Hepatocyte (in vitro differentiated cells): ENCODE measurements at regions not wholly inside any gene's neighbourhood (a gene's known extent, or its start where the extent isn't known, plus 50 kb on each side); places are given as distances from the start of the nearest gene placed in this dataset.

Source experiments
- CTCF ChIP-seq: fragments of 200-600 bp; sonication (generic); IDR thresholded peaks from 2 replicates; pipeline ENCODE4 v1.5.1; 2016; ENCODE audit warnings: antibody characterized with exemption, mild to moderate bottlenecking; ENCODE audit not compliant: poor library complexity
- EZH2 ChIP-seq: fragments of 200-600 bp; sonication (generic); IDR thresholded peaks from 2 replicates; pipeline ENCODE4 v1.6.1; 2016; ENCODE audit warnings: antibody characterized with exemption, mild to moderate bottlenecking, borderline replicate concordance

GRCh38 chr3:22933051-22933840, 269.9 kb upstream of the UBE2E2 start:
- TF ChIP-seq CTCF, result no peak
- no peak for TF ChIP-seq EZH2
